Testis (tissue), 2 donors: ENCODE measurements at regions not wholly inside any gene's neighbourhood (a gene's known extent, or its start where the extent isn't known, plus 50 kb on each side); places are given as distances from the start of the nearest gene placed in this dataset.

ENCODE experiments used
- DNase-seq: peaks from one replicate; pipeline ENCODE4 v3.0.0-alpha.2; 2019
- H3K27ac ChIP-seq, 2 donors: fragments of 200-600 bp; sonication (generic); one replicate each; pipeline ENCODE4 v1.5.1; 2019
- H3K27me3 ChIP-seq: fragments of 200-600 bp; sonication (generic); one replicate; pipeline ENCODE4 v1.5.1; 2019
- H3K36me3 ChIP-seq: fragments of 200-600 bp; sonication (generic); one replicate; pipeline ENCODE4 v1.5.1; 2017; ENCODE audit warnings: low read depth; ENCODE audit errors: missing control alignments
- H3K4me1 ChIP-seq: fragments of 200-600 bp; sonication (generic); one replicate; pipeline ENCODE4 v1.5.1; 2019
- H3K4me3 ChIP-seq, 2 donors: fragments of 200-600 bp; sonication (generic); one replicate each; pipeline ENCODE4 v1.5.1; 2017 to 2019
- H3K9me3 ChIP-seq: fragments of 200-600 bp; sonication (generic); one replicate; pipeline ENCODE4 v1.5.1; 2017
- CTCF ChIP-seq, 3 experiments: fragments of 450-650 bp in 2 of 3; fragments of 200-600 bp in 1 of 3; sonication (generic) in 1 of 3; IDR thresholded peaks; one replicate each; pipeline ENCODE4 v1.5.1; 2016 to 2019; ENCODE audit warnings: antibody characterized with exemption in 3 of 3, mild to moderate bottlenecking in 2 of 3, moderate library complexity in 1 of 3
- POLR2A ChIP-seq: fragments of 450-650 bp; IDR thresholded peaks from one replicate; pipeline ENCODE4 v1.6.1; 2017; ENCODE audit warnings: antibody characterized with exemption, mild to moderate bottlenecking, moderate library complexity
- WGBS, 2 donors: methylation state at CpG; one replicate each; pipeline ENCODE4 v1.1.5; 2018; 5-methylcytosine and 5-hydroxymethylcytosine counted together
- intact Hi-C: fragments of 100-400 bp; cut with DNase I; formaldehyde crosslinking; loops from one replicate; pipeline ENCODE4 v1.15.1; 2023; ENCODE audit warnings: low total_unique reads

- no peaks in the 10 kb centered on the region for H3K4me1 ChIP-seq
- no peaks in the 10 kb centered on the region for H3K36me3 ChIP-seq
- H3K27me3 ChIP-seq: no peaks in the 10 kb centered on the region
- intact Hi-C loops: no loop called here
- H3K27ac ChIP-seq: no peak overlapping the region
- H3K4me3 ChIP-seq: no peak overlapping the region
- no peak for DNase-seq
- H3K9me3 ChIP-seq: no peaks in the 10 kb centered on the region
- TF ChIP-seq POLR2A: no peak
- TF ChIP-seq CTCF (IDR thresholded peaks at IDR 0.05): peak; percentile 18 to 43 (median 32)
These were observed 496.3 kb downstream of the PDGFC start for GRCh38 chr4:156475322-156475721.

GRCh38 chr4:156473151-156473550 lies 498.4 kb downstream of the PDGFC start:
- Histone ChIP-seq H3K27ac (no peak overlapping the region), H3K36me3 (no peaks in the 10 kb centered on the region), H3K27me3 (no peaks in the 10 kb centered on the region), H3K4me3 (no peak overlapping the region), H3K9me3 (no peaks in the 10 kb centered on the region), H3K4me1 (no peaks in the 10 kb centered on the region)
- no peak for DNase-seq
- intact Hi-C loops: no loop called here
- 82 to 86% methylated on average over 3 of the region's 3 CpGs for WGBS, 2 donors
- TF ChIP-seq CTCF (IDR thresholded peaks at IDR 0.05) (no peak), POLR2A (no peak)

- Histone ChIP-seq H3K4me3 (no peak overlapping the region), H3K4me1 (no peaks in the 10 kb centered on the region), H3K9me3 (no peaks in the 10 kb centered on the region), H3K27ac (no peak overlapping the region), H3K36me3 (no peaks in the 10 kb centered on the region), H3K27me3 (no peaks in the 10 kb centered on the region)
- intact Hi-C loops: no loop called here
- DNase-seq: no peak
- no peak for TF ChIP-seq CTCF (IDR thresholded peaks at IDR 0.05)
- no peak for TF ChIP-seq POLR2A
- WGBS, 2 donors: 79 to 94% methylated on average over 1 of the region's 1 CpG
These were observed 499.0 kb downstream of the PDGFC start for GRCh38 chr4:156472624-156473023.

GRCh38 chr4:156459584-156459983 lies 505.9 kb upstream of the CTSO start:
- TF ChIP-seq POLR2A: no peak
- TF ChIP-seq CTCF (IDR thresholded peaks at IDR 0.05): no peak
- DNase-seq: no peak
- 85 to 91% methylated on average over 5 of the region's 5 CpGs for WGBS, 2 donors
- Histone ChIP-seq H3K4me1 (no peaks in the 10 kb centered on the region), H3K9me3 (no peaks in the 10 kb centered on the region), H3K27me3 (no peaks in the 10 kb centered on the region), H3K27ac (no peak overlapping the region), H3K4me3 (no peak overlapping the region), H3K36me3 (no peaks in the 10 kb centered on the region)
- intact Hi-C loops: no loop called here

DNA sequence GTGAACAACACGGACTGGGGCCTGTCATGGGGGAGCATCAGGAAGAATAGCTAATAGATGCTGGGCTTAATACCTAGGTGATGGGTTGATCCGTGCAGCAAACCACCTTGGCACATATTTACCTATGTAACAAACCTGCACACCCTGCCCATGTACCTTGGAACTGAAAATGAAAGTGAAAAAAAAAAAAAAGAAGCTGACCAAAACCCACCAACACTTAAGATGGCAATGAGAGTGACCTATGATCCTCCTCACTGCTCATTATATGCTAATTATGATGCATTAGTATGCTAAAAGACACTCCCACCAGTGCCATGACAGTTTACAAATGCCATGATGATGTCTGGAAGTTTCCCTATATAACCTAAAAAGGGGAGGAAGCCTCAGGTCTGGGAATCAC lies 503.2 kb upstream of the CTSO start:
- Histone ChIP-seq H3K36me3 (no peaks in the 10 kb centered on the region), H3K4me3 (no peak overlapping the region), H3K4me1 (no peaks in the 10 kb centered on the region), H3K27me3 (no peaks in the 10 kb centered on the region), H3K27ac (no peak overlapping the region), H3K9me3 (no peaks in the 10 kb centered on the region)
- WGBS, 2 donors: 97 to 100% methylated on average over 2 of the region's 2 CpGs
- DNase-seq: no peak
- TF ChIP-seq CTCF (IDR thresholded peaks at IDR 0.05) (no peak), POLR2A (no peak)
- intact Hi-C loops: no loop called here
